Kidney (tissue), 13 donors: ENCODE measurements at regions not wholly inside any gene's neighbourhood (a gene's known extent, or its start where the extent isn't known, plus 50 kb on each side); places are given as distances from the start of the nearest gene placed in this dataset.

Experiments used
- DNase-seq, 5 donors: peaks; one replicate each; pipeline ENCODE4 v3.0.0-alpha.2; 2013 to 2020
- FAIRE-seq: peaks from 2 replicates; lab custom pipeline; 2012; peaks lifted over from hg19 to GRCh38; lab: Jason Lieb, UNC
- H3K27ac ChIP-seq, 2 donors: one replicate each; pipeline ENCODE4 v1.7.0; 2013; ENCODE audit warnings: low read depth in 2 of 2, low read length in 2 of 2, inconsistent platforms in 1 of 2
- H3K27me3 ChIP-seq: one replicate; pipeline ENCODE4 v1.7.1; 2013; ENCODE audit warnings: low read length, inconsistent platforms; ENCODE audit not compliant: control insufficient read depth, insufficient read depth
- H3K36me3 ChIP-seq, 3 donors: one replicate each; pipeline versions ENCODE4 v1.7.0 to v1.7.1; 2013; ENCODE audit warnings: low read length in 3 of 3, control low read depth in 1 of 3, inconsistent platforms in 1 of 3; ENCODE audit not compliant: insufficient read depth in 3 of 3, control insufficient read depth in 2 of 3
- H3K4me1 ChIP-seq, 3 donors: one replicate each; pipeline versions ENCODE4 v1.7.0 to v1.7.1; 2013; ENCODE audit warnings: low read length in 3 of 3, inconsistent platforms in 1 of 3, low read depth in 1 of 3; ENCODE audit not compliant: control insufficient read depth in 2 of 3, insufficient read depth in 2 of 3
- H3K4me3 ChIP-seq, 3 donors: one replicate each; pipeline versions ENCODE4 v1.7.0 to v1.8.1; 2013; ENCODE audit warnings: low read length in 3 of 3, control low read depth in 1 of 3, inconsistent platforms in 1 of 3
- H3K9ac ChIP-seq, 3 donors: one replicate each; pipeline versions ENCODE4 v1.7.0 to v1.7.1; 2013; ENCODE audit warnings: low read length in 3 of 3, control low read depth in 1 of 3, inconsistent platforms in 1 of 3
- H3K9me3 ChIP-seq, 3 donors: one replicate each; pipeline versions ENCODE4 v1.7.0 to v1.7.1; 2013; ENCODE audit warnings: low read length in 3 of 3, control low read depth in 1 of 3, inconsistent platforms in 1 of 3; ENCODE audit not compliant: control insufficient read depth in 2 of 3, insufficient read depth in 1 of 3
- intact Hi-C: fragments of 100-400 bp; cut with DNase I; formaldehyde crosslinking; loops from one replicate; pipeline ENCODE4 v1.11.1; 2022
- TF ChIP-seq, protein P1 (sequence below): IDR thresholded peaks from 3 replicates; pipeline ENCODE4 v1.5.1; 2012; ENCODE audit warnings: mild to moderate bottlenecking, moderate library complexity, borderline replicate concordance; ENCODE audit not compliant: insufficient read depth; ENCODE audit errors: extremely low read depth
- donor health status: control.
- donor health status: control.
- donor health status: control.
- donor health status: control.
- donor health status: control.
- donor health status: DM: yes; HTN: yes; CAD: no.
- donor health status: Normal renal cell carcinoma (clear cell type).

DNA sequence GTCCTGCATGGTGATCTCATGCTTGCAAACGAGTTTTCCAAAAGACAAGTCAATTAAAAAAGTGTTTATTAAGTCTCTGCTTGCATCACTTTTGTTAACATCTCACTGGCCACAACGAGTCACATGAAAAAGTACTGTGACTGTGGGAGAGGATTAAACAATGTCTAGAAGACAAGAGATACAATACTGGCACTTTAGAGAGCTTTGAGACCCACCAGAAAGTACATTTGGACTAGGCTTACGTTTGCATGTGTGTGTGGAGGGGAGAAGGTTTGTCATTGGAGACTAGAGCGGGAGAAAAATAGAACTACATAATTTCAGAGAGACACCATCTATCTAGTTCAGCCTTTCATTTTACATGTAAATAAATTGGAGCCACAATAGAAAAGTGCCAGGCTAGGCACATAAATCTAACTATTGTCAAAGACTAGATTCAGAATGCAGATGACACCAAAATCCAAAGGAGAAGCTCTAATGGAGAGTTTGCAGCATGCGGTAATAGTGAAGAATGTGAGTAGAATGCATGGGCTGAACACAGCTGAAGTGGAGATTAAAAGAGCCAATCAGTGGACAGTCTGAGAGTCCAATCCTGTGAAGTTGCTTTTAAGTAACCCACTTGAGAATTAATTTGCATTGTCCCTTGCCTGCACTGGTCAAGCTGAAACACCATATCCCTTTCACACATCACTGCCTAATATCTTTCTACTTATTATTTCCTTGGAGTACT is 977.4 kb upstream of the FAT3 start:
- H3K4me1 ChIP-seq, result no peaks in the 10 kb centered on the region
- no peak overlapping the region for H3K9ac ChIP-seq
- H3K4me3 ChIP-seq, result no peak overlapping the region
- H3K27me3 ChIP-seq, result no peaks in the 10 kb centered on the region
- no peaks in the 10 kb centered on the region for H3K36me3 ChIP-seq
- TF ChIP-seq, protein P1, sequence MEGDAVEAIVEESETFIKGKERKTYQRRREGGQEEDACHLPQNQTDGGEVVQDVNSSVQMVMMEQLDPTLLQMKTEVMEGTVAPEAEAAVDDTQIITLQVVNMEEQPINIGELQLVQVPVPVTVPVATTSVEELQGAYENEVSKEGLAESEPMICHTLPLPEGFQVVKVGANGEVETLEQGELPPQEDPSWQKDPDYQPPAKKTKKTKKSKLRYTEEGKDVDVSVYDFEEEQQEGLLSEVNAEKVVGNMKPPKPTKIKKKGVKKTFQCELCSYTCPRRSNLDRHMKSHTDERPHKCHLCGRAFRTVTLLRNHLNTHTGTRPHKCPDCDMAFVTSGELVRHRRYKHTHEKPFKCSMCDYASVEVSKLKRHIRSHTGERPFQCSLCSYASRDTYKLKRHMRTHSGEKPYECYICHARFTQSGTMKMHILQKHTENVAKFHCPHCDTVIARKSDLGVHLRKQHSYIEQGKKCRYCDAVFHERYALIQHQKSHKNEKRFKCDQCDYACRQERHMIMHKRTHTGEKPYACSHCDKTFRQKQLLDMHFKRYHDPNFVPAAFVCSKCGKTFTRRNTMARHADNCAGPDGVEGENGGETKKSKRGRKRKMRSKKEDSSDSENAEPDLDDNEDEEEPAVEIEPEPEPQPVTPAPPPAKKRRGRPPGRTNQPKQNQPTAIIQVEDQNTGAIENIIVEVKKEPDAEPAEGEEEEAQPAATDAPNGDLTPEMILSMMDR, result no peak
- no peaks in the 10 kb centered on the region for H3K9me3 ChIP-seq
- H3K27ac ChIP-seq, result no peak overlapping the region
- intact Hi-C loops, result no loop called here
- FAIRE-seq, result no peak
- DNase-seq, result no peak

DNA sequence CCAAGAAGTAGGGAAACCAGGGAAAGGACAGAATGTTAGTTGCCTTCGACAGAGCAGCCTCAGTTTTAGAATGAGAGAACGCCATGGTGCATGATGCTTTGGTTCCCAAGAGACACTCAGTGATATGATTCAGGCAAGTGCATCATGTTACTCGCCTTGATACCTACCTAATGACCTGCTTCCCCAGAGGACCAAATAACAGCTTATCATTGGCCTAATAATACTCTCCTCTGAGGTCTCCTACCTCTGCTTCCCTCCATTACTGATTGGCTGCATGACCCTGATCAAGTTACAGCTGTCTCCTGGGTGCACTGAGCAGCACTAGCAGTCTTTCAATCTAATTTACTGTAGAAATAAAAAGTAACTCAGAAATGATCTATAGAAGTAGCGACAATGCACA is 979.7 kb upstream of the FAT3 start:
- no peaks in the 10 kb centered on the region for H3K9me3 ChIP-seq
- H3K27ac ChIP-seq, result no peak overlapping the region
- H3K9ac ChIP-seq, result no peak overlapping the region
- no peaks in the 10 kb centered on the region for H3K27me3 ChIP-seq
- H3K4me3 ChIP-seq, result no peak overlapping the region
- H3K4me1 ChIP-seq, result no peaks in the 10 kb centered on the region
- DNase-seq, result no peak
- TF ChIP-seq, protein P1, result no peak
- H3K36me3 ChIP-seq, result no peaks in the 10 kb centered on the region
- FAIRE-seq, result no peak
- intact Hi-C loops, result no loop called here

DNA sequence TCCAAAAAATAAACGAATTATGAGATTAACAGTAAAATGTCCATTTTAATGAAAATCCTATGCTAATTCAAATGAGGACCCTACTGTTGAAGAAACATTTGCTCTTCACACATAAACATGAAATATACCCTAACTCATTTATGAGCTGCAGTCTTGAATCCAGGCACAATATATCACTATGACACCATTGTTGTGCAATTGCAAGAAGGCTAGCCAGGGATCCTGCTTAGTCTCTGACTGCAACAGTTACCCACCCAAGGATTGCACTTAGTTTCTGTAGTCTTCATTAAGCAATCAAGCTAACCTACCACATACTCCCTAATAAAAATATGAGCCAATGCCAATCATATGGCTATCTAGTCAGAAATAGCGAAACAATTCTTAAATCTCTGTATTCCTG is 981.0 kb upstream of the FAT3 start:
- peak in 1 of 5 donors; percentile 28 for DNase-seq
- Histone ChIP-seq H3K4me1 (no peaks in the 10 kb centered on the region), H3K9me3 (no peaks in the 10 kb centered on the region), H3K27me3 (no peaks in the 10 kb centered on the region), H3K9ac (no peak overlapping the region), H3K4me3 (no peak overlapping the region), H3K36me3 (no peaks in the 10 kb centered on the region), H3K27ac (no peak overlapping the region)
- intact Hi-C loops, result no loop called here
- TF ChIP-seq, protein P1, result no peak
- FAIRE-seq, result no peak

DNA sequence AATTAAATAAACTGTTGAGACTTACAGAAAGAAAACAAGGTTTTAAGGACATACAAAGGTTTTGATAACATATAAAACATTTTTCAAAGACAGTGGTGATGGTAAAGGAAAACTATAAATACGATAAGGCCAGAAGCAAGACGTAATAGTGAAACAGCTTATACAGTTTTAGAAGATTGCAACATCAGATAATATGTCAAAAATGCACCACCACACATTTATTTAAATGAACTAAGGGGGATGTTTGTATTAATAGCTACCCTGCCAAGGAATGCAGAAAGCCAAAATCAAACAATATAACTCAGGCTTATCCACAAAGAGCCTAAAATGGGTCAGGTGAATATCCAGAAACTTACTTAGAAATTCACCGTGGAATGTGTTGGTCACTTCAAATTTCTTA is 981.6 kb upstream of the FAT3 start:
- DNase-seq, result no peak
- no peaks in the 10 kb centered on the region for H3K36me3 ChIP-seq
- intact Hi-C loops, result no loop called here
- H3K4me3 ChIP-seq, result no peak overlapping the region
- no peaks in the 10 kb centered on the region for H3K9me3 ChIP-seq
- H3K4me1 ChIP-seq, result no peaks in the 10 kb centered on the region
- H3K9ac ChIP-seq, result no peak overlapping the region
- no peak overlapping the region for H3K27ac ChIP-seq
- FAIRE-seq, result no peak
- TF ChIP-seq, protein P1, result no peak
- H3K27me3 ChIP-seq, result no peaks in the 10 kb centered on the region
